ENCODE measurements at regions not wholly inside any gene's neighbourhood (a gene's known extent, or its start where the extent isn't known, plus 50 kb on each side); places are given as distances from the start of the nearest gene placed in this dataset.

DNA sequence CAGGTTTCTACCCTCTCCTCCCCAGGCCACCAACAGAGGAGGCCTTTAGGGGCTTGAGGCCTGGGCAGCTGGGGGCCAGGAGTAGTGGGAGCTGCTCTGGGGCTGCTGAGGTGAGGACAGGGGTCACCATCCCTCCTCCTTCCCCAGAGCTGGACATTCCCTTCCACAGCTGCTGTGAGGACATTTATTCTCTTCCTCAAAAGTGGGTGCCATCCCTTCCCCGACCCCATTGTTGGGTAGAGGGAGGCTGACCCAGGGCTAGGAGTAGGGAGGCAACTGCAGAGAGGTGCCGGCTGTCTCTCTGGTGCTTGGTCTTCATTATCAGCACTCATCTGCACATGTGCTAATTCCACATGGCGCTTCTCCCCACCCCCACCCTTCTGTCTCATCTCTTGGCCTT, 113.9 kb upstream of the FBXL7 start:
- Histone ChIP-seq H3K36me3 (ENCODE audit: control insufficient read depth in 2 of 2, extremely low read depth in 1 of 2, insufficient read depth in 2 of 2, low read length in 2 of 2) (no peaks in the 10 kb centered on the region), H3K9ac (replicated peaks; ENCODE audit: extremely low read depth, insufficient read depth, low read length) (no peak overlapping the region), H3K27ac (ENCODE audit: insufficient read depth, low read depth, low read length) (no peak overlapping the region), H3K27me3 (ENCODE audit: control insufficient read depth in 2 of 2, insufficient read depth in 2 of 2, low read length in 2 of 2) (peaks cover 0 to 3% of the 10 kb centered on the region in 2 experiments), H3K9me1 (replicated peaks; ENCODE audit: control insufficient read depth, extremely low read depth, insufficient read depth, low read length) (no peaks in the 10 kb centered on the region), H3K9me3 (replicated peaks; ENCODE audit: control insufficient read depth, insufficient read depth, low read length) (no peaks in the 10 kb centered on the region), H3K4me1 (ENCODE audit: control insufficient read depth, extremely low read depth, insufficient read depth, low read length) (no peaks in the 10 kb centered on the region), H4K20me1 (replicated peaks; ENCODE audit: control insufficient read depth, extremely low read depth, insufficient read depth, low read length) (no peaks in the 10 kb centered on the region), H3K4me3 (replicated peaks in 1 of 3; ENCODE audit: insufficient read depth in 1 of 3, low read depth in 1 of 3, low read length in 3 of 3) (no peak overlapping the region), H3K4me2 (ENCODE audit: insufficient read depth, low read length) (no peak overlapping the region), H3K79me2 (ENCODE audit: control insufficient read depth, insufficient read depth, low read length) (no peaks in the 10 kb centered on the region), H2AFZ (ENCODE audit: low read depth, low read length) (no peak overlapping the region)
- ChIA-PET CTCF (interaction anchor here (1.1 kb wide), 1 partner anchor 234 kb away, joined by 3 read pairs; no protein-coding TSS in a partner anchor), POLR2A (no interaction called here)
- dilution Hi-C loops (cut with MboI; ENCODE audit: extremely low pct_ligation_motif_present, low sequenced_read_pairs) = no loop called here
- FAIRE-seq (no peak), DNase-seq (ENCODE audit: low read depth, low spot score) (no peak)
- intact Hi-C loops (cut with micrococcal nuclease) = no loop called here
- TF ChIP-seq GATA2 (IDR thresholded peaks at IDR 0.05; ENCODE audit: insufficient read depth, insufficient read length, low read depth, low read length) (no peak), MYC (IDR thresholded peaks at IDR 0.05; ENCODE audit: low read depth, low read length) (no peak), POLR2AphosphoS5 (IDR thresholded peaks at IDR 0.05; ENCODE audit: insufficient read depth, low read depth, low read length) (no peak), JUN (IDR thresholded peaks at IDR 0.05; ENCODE audit: borderline replicate concordance, insufficient read depth, insufficient read length, low read depth) (no peak), POLR2A (IDR thresholded peaks at IDR 0.05; ENCODE audit: low read depth, low read length) (no peak), EZH2 (IDR thresholded peaks at IDR 0.05; ENCODE audit: borderline replicate concordance, low read depth, low read length, severe bottlenecking) (no peak), FOS (IDR thresholded peaks at IDR 0.05; ENCODE audit: borderline replicate concordance, insufficient read depth, low read length) (no peak)
- TF ChIP-seq, protein P1, sequence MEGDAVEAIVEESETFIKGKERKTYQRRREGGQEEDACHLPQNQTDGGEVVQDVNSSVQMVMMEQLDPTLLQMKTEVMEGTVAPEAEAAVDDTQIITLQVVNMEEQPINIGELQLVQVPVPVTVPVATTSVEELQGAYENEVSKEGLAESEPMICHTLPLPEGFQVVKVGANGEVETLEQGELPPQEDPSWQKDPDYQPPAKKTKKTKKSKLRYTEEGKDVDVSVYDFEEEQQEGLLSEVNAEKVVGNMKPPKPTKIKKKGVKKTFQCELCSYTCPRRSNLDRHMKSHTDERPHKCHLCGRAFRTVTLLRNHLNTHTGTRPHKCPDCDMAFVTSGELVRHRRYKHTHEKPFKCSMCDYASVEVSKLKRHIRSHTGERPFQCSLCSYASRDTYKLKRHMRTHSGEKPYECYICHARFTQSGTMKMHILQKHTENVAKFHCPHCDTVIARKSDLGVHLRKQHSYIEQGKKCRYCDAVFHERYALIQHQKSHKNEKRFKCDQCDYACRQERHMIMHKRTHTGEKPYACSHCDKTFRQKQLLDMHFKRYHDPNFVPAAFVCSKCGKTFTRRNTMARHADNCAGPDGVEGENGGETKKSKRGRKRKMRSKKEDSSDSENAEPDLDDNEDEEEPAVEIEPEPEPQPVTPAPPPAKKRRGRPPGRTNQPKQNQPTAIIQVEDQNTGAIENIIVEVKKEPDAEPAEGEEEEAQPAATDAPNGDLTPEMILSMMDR (IDR thresholded peaks at IDR 0.05; ENCODE audit: extremely low read depth in 1 of 2, insufficient read depth in 1 of 2, low read depth in 1 of 2, low read length in 2 of 2) = no peak
- TF ChIP-seq, protein P2, sequence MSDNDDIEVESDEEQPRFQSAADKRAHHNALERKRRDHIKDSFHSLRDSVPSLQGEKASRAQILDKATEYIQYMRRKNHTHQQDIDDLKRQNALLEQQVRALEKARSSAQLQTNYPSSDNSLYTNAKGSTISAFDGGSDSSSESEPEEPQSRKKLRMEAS (IDR thresholded peaks at IDR 0.05; ENCODE audit: insufficient read depth, insufficient read length) = no peak
- BruUV-seq (replicated peaks) = no TSS peak

Measured in endothelial cell of umbilical vein (primary cell).